ENCODE measurements at regions not wholly inside any gene's neighbourhood (a gene's known extent, or its start where the extent isn't known, plus 50 kb on each side); places are given as distances from the start of the nearest gene placed in this dataset.
"Not testable (repeated sequence)": the region's sequence is repeated elsewhere in the genome, so short reads cannot be mapped to it uniquely, and the experiment has no call there.

GRCh38 chr5:136546441-136546840 is 181.1 kb upstream of the TRPC7 start:
- TF ChIP-seq CTCF (IDR thresholded peaks at IDR 0.05; ENCODE audit: poor library complexity, severe bottlenecking); EP300 (conservative IDR thresholded peaks at IDR 0.05; ENCODE audit: poor library complexity, severe bottlenecking); MXI1 (conservative IDR thresholded peaks at IDR 0.05; ENCODE audit: poor library complexity, severe bottlenecking); RAD21 (conservative IDR thresholded peaks at IDR 0.05): not testable (repeated sequence)
- TF ChIP-seq, protein P1, sequence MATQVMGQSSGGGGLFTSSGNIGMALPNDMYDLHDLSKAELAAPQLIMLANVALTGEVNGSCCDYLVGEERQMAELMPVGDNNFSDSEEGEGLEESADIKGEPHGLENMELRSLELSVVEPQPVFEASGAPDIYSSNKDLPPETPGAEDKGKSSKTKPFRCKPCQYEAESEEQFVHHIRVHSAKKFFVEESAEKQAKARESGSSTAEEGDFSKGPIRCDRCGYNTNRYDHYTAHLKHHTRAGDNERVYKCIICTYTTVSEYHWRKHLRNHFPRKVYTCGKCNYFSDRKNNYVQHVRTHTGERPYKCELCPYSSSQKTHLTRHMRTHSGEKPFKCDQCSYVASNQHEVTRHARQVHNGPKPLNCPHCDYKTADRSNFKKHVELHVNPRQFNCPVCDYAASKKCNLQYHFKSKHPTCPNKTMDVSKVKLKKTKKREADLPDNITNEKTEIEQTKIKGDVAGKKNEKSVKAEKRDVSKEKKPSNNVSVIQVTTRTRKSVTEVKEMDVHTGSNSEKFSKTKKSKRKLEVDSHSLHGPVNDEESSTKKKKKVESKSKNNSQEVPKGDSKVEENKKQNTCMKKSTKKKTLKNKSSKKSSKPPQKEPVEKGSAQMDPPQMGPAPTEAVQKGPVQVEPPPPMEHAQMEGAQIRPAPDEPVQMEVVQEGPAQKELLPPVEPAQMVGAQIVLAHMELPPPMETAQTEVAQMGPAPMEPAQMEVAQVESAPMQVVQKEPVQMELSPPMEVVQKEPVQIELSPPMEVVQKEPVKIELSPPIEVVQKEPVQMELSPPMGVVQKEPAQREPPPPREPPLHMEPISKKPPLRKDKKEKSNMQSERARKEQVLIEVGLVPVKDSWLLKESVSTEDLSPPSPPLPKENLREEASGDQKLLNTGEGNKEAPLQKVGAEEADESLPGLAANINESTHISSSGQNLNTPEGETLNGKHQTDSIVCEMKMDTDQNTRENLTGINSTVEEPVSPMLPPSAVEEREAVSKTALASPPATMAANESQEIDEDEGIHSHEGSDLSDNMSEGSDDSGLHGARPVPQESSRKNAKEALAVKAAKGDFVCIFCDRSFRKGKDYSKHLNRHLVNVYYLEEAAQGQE (IDR thresholded peaks at IDR 0.05; ENCODE audit: borderline replicate concordance), result not testable (repeated sequence)

Data from neural cell (in vitro differentiated cells).